ENCODE measurements at regions not wholly inside any gene's neighbourhood (a gene's known extent, or its start where the extent isn't known, plus 50 kb on each side); places are given as distances from the start of the nearest gene placed in this dataset.

DNA sequence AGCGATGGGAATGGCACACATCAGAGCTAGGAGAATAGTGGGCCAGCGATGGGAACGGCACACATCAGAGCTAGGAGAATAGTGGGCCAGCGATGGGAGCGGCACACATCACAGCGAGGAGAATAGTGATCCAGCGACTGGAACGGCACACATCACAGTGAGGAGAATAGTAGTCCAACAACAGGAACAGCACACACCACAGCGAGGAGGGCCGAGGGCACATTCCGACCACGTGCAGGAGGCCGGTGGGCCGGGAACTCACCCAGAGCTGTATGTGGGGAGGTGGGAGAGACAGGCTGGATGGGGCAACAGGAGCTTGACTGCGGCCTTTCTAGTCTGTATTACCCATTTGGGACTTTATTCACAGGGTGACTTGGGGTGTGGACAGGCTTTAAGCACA lies 271.1 kb upstream of the IRX4 start:
- TF ChIP-seq CTBP2 (IDR thresholded peaks at IDR 0.05; ENCODE audit: borderline replicate concordance, insufficient read depth, insufficient read length, low read length) (no peak), MAFK (IDR thresholded peaks at IDR 0.05; ENCODE audit: low read depth, low read length) (no peak), KDM4A (IDR thresholded peaks at IDR 0.05; ENCODE audit: low read depth, low read length, severe bottlenecking) (no peak), TBP (IDR thresholded peaks at IDR 0.05; ENCODE audit: low read depth, low read length) (no peak), BCL11A (IDR thresholded peaks at IDR 0.05; ENCODE audit: low read depth in 2 of 2, low read length in 2 of 2) (no peak), HDAC2 (IDR thresholded peaks at IDR 0.05; ENCODE audit: borderline replicate concordance in 1 of 2, low read depth in 2 of 2, low read length in 2 of 2) (no peak), JUN (IDR thresholded peaks at IDR 0.05; ENCODE audit: low read depth, low read length) (no peak), SAP30 (IDR thresholded peaks at IDR 0.05; ENCODE audit: insufficient read depth, insufficient replicate concordance, low read length) (no peak), RNF2 (IDR thresholded peaks at IDR 0.05; ENCODE audit: borderline replicate concordance, low read depth, low read length, missing control alignments, poor library complexity, severe bottlenecking) (no peak), SP1 (IDR thresholded peaks at IDR 0.05; ENCODE audit: low read depth, low read length) (no peak)
- TF ChIP-seq, protein P1, sequence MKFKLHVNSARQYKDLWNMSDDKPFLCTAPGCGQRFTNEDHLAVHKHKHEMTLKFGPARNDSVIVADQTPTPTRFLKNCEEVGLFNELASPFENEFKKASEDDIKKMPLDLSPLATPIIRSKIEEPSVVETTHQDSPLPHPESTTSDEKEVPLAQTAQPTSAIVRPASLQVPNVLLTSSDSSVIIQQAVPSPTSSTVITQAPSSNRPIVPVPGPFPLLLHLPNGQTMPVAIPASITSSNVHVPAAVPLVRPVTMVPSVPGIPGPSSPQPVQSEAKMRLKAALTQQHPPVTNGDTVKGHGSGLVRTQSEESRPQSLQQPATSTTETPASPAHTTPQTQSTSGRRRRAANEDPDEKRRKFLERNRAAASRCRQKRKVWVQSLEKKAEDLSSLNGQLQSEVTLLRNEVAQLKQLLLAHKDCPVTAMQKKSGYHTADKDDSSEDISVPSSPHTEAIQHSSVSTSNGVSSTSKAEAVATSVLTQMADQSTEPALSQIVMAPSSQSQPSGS (IDR thresholded peaks at IDR 0.05; ENCODE audit: low read length), result no peak
- TF ChIP-seq, protein P2, sequence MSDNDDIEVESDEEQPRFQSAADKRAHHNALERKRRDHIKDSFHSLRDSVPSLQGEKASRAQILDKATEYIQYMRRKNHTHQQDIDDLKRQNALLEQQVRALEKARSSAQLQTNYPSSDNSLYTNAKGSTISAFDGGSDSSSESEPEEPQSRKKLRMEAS (IDR thresholded peaks at IDR 0.05), result no peak
- Histone ChIP-seq H3K79me1 (ENCODE audit: low read depth, low read length) (no peaks in the 10 kb centered on the region), H4K20me1 (replicated peaks in 1 of 2; ENCODE audit: control insufficient read depth in 1 of 2, insufficient read depth in 2 of 2, low read length in 2 of 2) (no peaks in the 10 kb centered on the region), H4K5ac (ENCODE audit: insufficient read length, low read depth, low read length) (no peak overlapping the region), H3K4ac (replicated peaks; ENCODE audit: insufficient read length, low read depth, low read length) (no peak overlapping the region), H3K9ac (replicated peaks in 1 of 4; ENCODE audit: extremely low read depth in 1 of 4, low read depth in 3 of 4, low read length in 3 of 4) (no peak overlapping the region), H2AK5ac (ENCODE audit: low read depth, low read length) (no peak overlapping the region), H3K23ac (ENCODE audit: insufficient read length) (no peak overlapping the region), H3K18ac (ENCODE audit: extremely low read depth, low read length) (no peak overlapping the region), H4K8ac (ENCODE audit: extremely low read depth, insufficient read depth, low read length) (no peak overlapping the region), H3K23me2 (ENCODE audit: low read depth, low read length) (no peaks in the 10 kb centered on the region; the same call in 1 of the 2 replicates), H3K56ac (replicated peaks; ENCODE audit: insufficient read length, low read depth, low read length) (no peak overlapping the region), H2AFZ (ENCODE audit: low read length) (no peak overlapping the region), H2BK5ac (ENCODE audit: low read depth, low read length) (no peak overlapping the region), H3K4me1 (replicated peaks in 1 of 4; ENCODE audit: control insufficient read depth in 3 of 4, insufficient read depth in 4 of 4, low read length in 3 of 4) (peaks cover 2 to 9% (median 8%) of the 10 kb centered on the region in 4 experiments; a peak in 5 of 7 replicates), H4K91ac (replicated peaks; ENCODE audit: insufficient read length, low read length) (no peak overlapping the region), H2BK15ac (ENCODE audit: low read length) (no peak overlapping the region), H3K4me2 (ENCODE audit: insufficient read depth in 1 of 2, low read depth in 2 of 2, low read length in 2 of 2) (no peak overlapping the region), H3K27ac (ENCODE audit: low read depth, low read length) (no peak overlapping the region), H2BK12ac (ENCODE audit: low read depth, low read length) (no peak overlapping the region), H3K4me3 (ENCODE audit: extremely low read depth in 1 of 4, insufficient read depth in 2 of 4, low read depth in 3 of 4, low read length in 4 of 4) (no peak overlapping the region), H2BK120ac (replicated peaks; ENCODE audit: low read depth, low read length) (no peak overlapping the region), H3K36me3 (ENCODE audit: control insufficient read depth in 2 of 4, insufficient read depth in 4 of 4, low read length in 3 of 4) (no peaks in the 10 kb centered on the region), H2BK20ac (ENCODE audit: low read length) (no peak overlapping the region), H3K9me3 (ENCODE audit: insufficient read depth in 2 of 2, low read depth in 1 of 2, low read length in 1 of 2) (no peaks in the 10 kb centered on the region), H3K27me3 (replicated peaks in 1 of 4; ENCODE audit: control insufficient read depth in 3 of 4, extremely low read depth in 1 of 4, insufficient read depth in 3 of 4, low read length in 3 of 4) (no peaks in the 10 kb centered on the region), H3K14ac (ENCODE audit: insufficient read length) (no peak overlapping the region), H3K79me2 (ENCODE audit: control insufficient read depth in 1 of 2, insufficient read depth in 2 of 2, low read length in 2 of 2) (no peaks in the 10 kb centered on the region)
- ChIA-PET CTCF (ENCODE audit: partially characterized antibody) (no interaction called here), POLR2A (ENCODE audit: partially characterized antibody) (no interaction called here)
- WGBS, 2 experiments (ENCODE audit: extremely low coverage in 1 of 2, insufficient coverage in 1 of 2, insufficient read length in 1 of 2, insufficient replicate concordance in 2 of 2, low coverage in 1 of 2, low lambda C conversion rate in 2 of 2, missing lambda C conversion rate in 1 of 2), result 97% methylated on average over 15 of the region's 15 CpGs; no CpG with 5 or more reads in 1 of the 2 experiments
- no peak for FAIRE-seq
- DNase-seq (ENCODE audit: low read depth in 1 of 2, low spot score in 2 of 2), result no peak

All from H1 (cell line).